ENCODE measurements at regions not wholly inside any gene's neighbourhood (a gene's known extent, or its start where the extent isn't known, plus 50 kb on each side); places are given as distances from the start of the nearest gene placed in this dataset.

DNA sequence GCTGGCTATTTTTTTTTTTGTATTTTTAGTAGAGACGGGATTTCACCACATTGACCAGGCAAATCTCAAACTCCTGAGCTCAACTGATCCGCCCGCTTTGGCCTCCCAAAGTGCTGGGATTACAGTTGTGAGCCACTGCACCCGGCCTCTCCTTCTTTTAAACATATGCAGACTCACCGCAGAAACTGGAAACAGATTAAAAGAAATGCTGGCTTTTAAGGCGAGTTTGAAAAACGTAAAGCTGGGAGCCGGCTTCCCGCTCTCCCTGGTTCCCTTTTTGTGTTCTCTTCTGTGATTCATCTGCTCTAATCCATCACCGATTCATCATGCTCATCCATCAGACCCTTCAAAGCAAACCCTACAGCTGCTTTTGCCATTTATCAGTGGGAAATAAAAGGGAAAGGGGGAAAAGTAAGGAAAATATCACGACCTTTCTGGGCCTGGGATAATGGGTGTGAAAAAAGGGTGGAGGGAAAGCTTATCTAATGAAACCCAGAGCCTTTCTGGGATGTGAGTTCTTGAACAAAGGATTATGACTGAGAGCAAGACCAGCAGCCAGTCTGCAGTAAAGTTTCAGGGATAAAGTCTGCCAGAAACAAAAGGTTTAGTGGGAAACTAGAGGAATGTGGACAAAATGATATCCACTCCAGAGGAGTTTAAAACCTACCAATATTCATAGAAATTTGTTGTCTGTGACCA, 92.3 kb upstream of the LRIG1 start:
- DNase-seq, result peak; percentile 57

DNA sequence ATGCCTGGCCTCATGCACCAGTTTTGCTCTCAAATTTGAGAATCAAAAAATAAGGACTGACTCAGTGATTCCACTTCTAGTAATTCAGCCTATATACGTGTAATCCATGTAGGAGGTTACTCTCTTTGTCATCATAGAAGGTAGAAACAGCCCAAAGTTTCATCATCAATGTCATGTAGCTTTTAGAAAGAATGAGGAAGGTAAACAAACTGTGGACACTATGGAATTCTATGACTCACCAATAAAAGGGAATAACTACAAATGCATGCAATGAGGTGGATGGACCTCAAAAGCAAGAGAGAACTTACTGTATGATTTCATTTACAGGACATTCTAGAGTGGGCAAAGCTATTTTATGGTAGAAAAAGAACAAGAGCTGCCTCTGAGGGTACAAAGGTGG, 93.2 kb upstream of the LRIG1 start:
- DNase-seq, result no peak

DNA sequence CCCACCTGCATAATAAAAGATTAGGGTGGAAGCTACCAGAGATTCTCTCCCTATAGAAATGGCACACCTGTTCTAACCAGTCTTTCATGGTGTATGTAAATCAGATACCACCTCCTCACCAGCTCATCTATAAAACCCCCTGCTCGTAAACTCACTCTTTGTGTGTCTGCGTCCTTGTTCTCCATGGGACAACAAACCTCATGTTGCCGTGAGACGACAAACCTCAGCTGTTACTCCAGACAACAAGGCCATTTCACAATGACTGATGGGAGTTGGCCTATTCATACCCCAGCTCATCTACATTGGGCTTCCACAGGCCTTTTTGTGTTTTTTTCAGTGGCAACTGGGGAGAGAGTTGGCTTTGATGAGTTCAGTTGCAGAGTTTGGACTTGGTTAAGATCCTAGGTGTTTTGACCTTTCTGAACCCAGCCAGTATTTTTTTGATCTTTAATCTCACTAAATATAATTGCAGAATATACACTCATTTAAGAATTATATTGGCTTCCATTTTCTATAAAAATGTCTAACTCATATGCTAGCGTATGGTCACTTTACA, 96.6 kb upstream of the LRIG1 start:
- DNase-seq, result peak; percentile 52

DNA sequence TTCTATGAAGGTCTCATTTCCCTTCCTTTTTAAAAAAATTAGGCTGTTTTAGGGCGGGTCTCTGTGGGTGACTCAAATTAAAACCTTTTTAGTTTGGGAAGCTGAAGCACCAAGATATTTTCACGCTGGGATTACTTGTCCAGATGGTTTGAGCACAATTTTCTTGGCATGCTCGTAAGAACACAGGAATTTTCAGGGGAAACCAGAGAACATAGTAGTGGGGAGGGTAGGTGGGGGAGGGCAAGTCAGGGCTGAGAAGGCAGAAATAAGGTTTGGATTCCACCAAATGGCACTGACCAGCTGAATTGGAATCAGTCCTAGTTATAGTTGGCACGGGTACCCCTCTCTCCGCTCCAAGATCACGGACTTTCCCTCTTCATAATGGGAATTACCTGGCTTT, 97.3 kb upstream of the LRIG1 start:
- DNase-seq, result no peak

DNA sequence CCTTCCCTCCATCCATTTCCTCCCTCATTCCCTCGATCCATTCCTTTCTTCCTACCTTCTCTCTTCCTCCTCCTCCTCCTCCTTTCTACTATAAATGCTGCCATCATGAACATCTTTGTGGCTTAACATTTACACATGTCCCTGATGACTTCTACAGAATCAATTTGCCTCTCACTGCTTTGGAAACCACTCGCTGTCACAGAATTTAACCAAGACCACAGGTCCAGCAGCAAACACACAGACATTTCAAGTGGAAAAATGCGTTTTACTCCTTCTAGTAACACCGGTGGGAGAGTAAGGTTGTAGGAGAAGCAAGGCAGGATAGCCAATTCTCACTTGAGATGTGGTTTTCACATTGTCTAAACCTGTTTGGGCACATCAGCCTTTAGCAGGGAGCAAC, 101.4 kb upstream of the LRIG1 start:
- no peak for DNase-seq

DNA sequence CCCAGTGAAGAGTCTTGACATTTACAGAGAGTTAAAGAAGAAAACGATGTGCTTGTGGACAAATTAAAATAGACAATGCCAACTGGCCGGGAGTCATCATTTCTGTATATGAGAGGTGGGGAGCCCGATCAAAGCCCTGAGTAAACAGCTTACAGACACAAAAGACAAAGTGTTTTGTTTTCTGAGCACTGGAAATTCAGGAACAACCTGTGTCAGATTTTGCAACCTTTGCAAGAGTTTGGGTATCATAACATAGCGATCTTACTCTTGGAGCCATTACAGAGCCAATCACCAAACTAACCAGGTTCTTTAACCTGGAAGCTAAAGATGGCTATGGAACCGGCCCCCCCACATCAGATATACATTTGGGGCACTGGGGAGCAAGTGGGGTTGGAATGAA, 101.9 kb upstream of the LRIG1 start:
- no peak for DNase-seq

DNA sequence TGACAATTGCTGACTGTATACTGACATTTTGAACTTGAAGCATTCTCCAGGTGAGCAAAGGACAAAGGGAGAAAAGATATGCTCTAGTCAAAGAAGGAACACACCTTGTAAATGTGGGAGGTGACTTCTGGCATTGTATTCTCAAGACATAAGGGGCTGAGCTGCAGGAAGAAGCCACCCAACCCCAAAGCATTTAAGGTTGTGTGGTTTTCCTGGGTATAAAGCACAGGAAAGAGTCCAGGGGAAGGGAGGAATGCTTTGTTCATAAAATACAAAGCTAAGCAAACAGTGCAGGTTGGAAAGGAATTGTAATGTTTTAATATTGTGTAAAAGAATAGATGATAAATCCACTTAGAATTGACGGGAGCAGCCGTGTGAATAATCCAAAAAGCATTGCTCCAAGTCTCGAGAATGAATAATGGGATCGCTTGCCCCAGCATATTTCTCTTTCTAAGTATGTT, 102.4 kb upstream of the LRIG1 start:
- no peak for DNase-seq

DNA sequence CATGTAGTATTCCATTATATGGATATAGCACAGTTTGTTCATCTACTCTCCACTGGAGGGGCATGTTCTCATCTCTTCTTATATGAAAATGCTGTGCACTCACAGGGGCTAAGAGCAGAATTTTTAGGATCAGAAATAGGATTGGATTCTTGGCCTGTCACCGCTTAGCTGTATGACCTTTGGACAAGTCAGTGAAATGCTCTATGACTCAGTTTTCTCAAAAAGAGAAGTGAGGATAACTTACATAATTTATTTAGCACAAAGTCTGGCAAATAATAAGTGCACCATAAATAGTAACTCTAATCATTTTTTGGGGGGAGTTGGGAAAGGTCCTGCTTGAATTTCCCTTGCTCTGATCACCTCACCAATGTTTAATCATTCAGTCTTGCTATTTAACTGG, 103.7 kb upstream of the LRIG1 start:
- no peak for DNase-seq

DNA sequence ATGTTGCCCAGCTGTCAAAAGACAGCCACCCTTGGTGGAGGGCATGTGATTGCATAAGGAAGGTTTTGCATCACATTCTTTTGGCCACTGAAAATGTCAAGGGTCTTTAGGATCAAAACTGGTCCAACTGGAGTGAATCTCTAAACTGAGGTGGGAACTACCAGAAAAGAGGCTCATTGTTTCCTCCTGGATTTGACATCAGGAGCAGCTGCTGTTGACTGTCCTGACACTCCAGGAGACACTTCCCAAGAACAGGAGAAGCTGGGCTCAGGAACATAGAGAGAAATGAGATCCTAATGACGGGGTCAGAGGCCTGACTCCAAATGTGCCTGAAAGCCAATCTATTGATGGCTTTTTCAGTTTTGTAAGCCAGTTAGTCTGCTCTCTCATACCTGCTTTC, 105.3 kb upstream of the LRIG1 start:
- DNase-seq, result no peak

DNA sequence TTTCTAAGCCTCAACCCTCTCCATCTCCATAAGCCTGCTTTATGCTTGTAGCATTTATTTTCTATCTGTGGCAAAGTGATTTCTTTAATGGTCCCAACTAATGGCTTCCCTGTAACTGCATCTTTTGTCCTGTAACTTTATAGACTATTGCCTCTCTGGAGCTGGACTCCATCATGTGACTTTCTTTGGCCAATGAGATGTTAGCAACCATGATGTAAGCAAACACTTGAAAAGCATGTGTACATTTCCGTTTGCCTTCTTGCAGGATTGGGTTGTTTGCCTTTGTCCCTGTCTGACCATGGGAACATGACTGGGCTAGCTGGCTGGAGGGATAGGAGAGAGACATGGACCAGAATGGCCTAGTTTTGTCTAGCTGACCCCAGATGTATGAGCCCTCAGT, 106.0 kb upstream of the LRIG1 start:
- DNase-seq, result no peak

DNA sequence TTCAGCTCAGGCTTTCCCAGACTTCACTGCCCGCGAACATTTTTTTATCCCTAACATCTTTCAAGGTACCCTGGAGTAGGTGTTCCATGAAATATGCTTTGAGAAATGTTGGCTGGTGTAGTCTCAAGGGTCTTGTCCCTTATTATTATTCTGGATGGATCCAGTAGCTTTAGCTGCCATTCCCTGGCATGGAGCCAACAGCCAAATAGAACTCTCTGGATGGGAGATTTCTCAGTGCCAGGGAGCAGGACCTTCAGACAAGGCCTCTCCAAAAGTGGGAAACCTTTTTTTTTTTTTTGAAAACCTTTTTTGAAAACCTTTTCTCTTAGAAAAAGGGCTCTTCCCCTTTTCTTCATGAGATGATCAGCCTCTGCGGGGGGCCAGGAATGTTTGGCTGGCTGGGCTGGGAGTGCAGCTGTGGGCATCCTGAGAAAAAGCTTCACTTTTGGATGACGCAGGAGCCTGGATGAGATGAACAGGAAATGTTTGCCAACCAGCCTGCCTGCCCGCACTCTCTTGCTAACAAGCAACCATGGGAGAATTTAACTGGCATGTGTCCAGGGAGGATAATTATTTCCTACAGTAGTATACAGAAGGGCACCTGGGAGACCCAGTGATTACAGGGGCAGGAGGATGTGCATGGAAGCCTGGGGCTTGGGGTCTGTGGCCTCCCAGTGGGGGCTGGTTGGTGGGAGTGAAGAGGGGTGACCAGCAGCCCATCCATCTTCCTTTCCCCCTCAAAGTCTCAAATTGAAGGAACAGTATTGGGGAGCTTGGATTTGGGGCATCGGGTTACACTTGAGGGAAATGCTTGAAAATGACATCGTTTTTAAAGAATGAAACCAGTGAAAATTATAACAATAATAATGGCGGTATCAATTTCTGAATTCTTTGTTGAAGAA, 109.1 kb upstream of the LRIG1 start:
- DNase-seq, result no peak

DNA sequence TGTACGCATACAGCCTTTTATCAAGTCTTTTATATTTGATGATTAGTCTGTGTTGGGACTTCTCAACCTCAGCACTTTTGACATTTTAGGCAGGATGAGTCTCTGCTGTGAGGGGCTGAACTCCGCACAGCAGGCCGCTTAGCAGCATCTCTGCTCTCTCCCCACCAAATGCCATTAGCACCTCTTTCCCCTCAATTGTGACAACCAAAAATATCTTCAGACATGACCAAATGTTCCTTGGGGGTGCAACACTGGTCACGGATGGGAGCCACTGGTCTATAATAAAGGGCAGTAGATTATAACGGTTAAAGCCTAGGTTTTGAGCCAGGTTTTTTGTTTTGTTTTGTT, 109.7 kb upstream of the LRIG1 start:
- DNase-seq, result no peak

DNA sequence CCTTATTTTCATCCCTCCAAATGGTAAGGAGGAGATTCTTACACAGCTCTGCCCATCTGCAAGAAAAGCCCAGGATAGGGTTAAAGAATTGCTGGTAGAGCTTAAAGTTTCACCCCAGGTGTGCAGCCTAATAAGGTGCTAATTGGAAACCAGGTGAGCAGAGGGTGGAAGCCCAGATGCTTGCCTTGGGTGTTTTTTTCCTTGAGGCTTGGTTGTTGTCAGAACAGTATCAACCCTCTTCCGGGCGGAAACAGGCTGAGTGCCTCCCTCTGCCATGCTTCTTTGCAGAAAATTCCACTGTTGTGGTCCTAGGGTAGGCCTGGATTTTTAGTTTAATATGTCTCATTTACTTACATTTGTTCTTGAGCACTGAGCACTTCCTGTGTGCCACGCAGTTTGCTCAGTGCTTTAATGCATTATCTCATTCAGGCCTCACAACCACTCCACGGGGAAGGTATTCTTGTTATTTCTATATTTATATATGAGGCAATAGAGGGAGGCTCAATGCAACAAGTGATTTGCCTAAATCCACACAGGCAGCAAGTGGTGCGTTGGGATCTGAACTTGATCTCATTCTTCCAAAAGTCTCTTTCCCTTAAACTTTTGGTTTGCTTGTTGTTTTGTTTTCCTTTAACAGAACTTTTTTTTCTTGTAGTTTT, 115.0 kb upstream of the LRIG1 start:
- DNase-seq, result no peak

DNA sequence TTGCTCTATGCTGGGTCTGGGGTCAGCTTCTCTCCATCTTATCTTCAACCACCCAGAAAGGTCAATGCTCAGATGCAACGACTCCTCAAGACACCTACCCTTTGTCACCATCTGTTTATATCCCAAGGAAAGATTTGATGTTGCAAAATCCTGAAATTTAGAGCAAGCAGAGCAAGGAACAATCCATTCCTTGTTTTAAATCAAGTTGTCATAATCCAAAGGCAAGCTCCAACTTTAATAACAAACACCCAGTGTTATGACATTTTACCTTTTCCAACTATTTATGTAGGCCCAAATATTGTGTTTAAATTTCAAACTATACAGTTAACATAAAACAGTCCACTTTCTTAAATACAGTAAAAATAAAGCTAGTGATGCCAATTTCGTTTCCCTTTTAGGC, 116.5 kb upstream of the LRIG1 start:
- DNase-seq, result no peak

DNA sequence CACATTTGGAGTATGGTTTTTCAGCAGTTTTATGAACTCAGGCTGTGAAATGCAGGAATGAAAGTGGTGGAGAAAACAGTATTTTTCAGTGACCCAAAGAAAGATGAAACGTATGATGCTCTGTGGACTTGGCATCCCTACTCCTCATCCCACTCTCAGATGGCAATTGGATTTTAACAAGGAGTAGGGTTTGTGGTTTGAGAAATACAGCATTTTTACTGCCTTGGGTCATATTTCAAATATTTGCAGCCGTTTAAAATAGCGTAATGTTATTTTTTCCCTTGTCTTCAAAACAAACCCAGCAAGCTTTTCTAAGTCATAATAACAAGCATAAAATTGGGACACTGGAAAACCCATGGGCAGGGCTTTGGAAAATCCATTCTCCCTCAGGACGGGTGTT, 117.2 kb upstream of the LRIG1 start:
- no peak for DNase-seq

DNA sequence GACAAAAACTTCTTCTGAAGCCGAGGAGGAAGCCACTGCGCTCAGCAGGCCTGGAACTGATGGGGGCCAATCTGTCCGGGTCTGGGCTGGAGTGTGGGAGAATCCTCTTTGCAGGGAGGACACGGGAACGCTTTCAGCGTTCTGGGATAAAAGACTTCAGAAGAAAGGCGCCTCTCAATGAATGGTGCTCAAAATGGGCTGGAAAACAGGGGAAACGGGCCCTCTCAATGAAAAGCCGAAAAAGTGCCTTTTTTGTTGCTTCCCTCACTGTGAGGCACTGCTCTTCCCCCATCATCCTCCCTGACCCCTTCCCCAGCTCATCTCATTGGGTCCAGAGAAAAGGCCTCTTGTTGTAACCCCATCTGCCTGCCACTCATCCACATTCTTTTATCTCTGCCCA, 119.5 kb upstream of the LRIG1 start:
- DNase-seq, result no peak

DNA sequence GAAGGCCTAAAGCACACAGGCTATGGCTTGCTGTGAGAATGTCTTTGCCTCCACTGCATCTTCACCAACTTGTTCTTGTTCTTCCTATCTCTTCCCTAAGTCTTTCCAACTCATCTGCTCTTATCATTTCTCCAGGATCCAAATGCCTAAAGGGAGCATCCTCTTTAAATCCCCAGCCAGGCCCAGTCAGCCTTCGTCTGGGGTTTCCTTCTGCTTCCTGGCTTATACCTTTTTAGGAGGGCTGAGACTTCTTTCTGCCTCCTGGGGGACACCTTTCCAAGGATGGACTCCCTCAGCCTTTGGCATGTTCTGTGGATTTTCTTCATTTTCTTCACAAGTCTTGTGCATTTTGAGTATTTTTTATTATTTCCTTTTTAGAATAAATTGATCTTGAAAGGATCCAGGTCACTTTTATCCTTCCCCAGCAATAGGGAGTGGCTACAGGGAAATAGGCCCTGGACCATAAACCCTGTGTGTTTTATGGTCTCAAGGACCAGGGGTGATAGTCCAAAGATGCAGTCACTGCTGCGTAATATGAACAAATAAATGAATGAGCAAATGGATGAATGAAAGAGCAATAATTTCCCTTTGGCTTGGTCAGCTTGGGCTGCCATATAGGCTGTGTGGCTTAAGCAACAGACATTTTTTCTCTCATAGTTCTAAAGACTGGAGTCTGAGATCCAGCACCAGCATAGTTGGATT, 122.1 kb upstream of the LRIG1 start:
- no peak for DNase-seq

DNA sequence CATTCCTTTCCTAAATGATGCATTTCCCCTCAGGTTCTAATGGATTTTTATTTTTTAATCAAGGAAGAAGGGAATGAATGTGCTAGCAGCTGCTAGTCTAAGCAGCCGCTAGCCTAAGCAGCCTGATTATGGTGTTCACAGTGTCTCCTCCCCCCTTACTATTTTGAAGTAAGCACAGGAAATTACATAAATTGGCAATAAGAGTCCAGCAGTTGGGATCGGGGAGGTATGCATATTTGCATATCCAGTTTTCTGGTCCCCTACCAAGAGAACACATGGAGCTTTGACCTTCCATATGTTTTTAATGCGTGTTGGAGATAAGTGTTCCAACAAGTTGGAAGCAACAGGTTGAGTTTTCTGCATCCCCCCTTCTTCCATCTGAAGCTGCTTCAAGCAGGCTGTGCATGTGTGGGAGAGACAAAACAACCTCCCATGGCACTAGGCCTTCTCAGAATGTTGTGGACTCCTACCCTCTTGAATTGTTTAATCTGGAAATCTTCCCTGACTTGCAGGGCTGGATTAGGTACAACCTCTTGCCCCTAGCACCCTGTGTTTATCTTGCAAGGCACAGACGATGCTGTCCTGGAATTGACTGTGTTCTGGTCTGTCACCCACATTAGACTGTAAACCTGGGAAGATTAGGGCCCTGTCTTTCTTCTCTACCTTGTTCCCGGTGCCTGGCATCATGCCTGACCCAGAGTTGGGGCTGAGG, 124.8 kb upstream of the LRIG1 start:
- no peak for DNase-seq

DNA sequence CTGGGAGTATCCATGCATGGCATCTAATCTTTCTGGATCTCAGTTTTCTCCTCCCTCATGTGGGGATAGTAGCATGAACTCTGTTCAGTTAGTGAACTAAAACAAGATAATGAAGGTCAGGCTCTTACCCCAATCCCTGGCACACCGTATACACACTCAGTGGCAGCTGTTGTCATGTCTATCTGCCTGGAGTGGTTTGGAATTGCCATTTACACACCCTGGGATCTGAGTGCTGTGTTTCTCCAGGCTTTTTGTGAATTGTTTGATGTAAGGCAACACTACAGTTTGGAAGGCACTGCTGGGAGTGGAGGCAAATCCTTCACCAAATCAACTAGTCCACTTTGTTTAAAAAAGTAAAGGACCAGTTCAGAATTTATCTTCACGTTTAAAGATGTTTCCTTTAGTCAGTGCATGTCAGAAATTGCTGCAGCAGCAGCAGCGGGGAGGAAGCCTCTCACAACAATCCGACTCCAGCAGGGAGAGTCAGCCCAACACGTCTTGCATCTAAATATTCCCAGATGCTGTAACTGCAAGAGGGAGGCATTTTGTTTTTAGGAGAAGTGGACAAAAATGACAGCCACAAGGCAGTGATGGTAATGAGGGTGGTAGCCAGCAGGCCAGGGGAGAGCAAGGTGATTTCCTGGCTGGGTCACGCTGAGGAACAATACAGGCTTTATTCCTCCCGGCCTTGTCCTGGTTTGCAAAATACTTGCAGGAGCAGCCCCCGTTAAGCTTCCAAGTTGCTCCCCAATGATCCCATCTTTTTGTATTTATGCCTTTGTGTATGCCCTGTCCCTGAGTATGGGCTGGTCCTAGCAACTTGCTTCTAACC, 128.5 kb upstream of the LRIG1 start:
- no peak for DNase-seq

DNA sequence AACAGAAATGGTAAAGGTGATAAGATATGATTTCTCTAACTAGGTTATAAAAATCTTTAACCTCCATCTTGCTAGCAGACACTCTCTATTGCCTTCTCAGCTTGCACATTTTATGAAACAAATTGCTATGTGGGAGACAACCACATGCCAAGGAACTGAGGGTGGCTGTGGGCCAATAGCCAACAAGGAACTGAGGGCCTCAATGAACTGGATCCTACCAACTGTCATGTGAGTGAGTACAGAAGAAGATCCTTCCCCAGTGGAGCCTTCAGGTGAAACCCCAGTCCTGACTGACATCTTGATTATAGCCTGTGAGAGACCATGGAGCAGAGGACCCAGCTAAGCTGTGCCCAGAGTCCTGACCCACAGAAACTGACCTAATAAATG, 129.2 kb upstream of the LRIG1 start:
- no peak for DNase-seq
